Nephron (organoid): ENCODE measurements at regions not wholly inside any gene's neighbourhood (a gene's known extent, or its start where the extent isn't known, plus 50 kb on each side); places are given as distances from the start of the nearest gene placed in this dataset.

Experiments
- H3K27ac Mint-ChIP-seq, 3 experiments: 2 replicates each; pipeline ENCODE4 v1.8.0; 2020; ENCODE audit warnings: mixed read lengths in 3 of 3, mild to moderate bottlenecking in 2 of 3, moderate library complexity in 1 of 3
- H3K27me3 Mint-ChIP-seq: 2 replicates; pipeline ENCODE4 v1.8.0; 2021; ENCODE audit warnings: low read depth, mild to moderate bottlenecking, moderate library complexity, mixed read lengths
- H3K36me3 Mint-ChIP-seq: 2 replicates; pipeline ENCODE4 v1.8.0; 2020; ENCODE audit warnings: low read depth, mixed read lengths
- H3K4me1 Mint-ChIP-seq: 2 replicates; pipeline ENCODE4 v1.8.0; 2020; ENCODE audit warnings: mixed read lengths
- H3K4me3 Mint-ChIP-seq, 3 experiments: 2 replicates each; pipeline ENCODE4 v1.8.0; 2020; ENCODE audit warnings: mild to moderate bottlenecking in 3 of 3, mixed read lengths in 3 of 3, moderate library complexity in 2 of 3
- H3K9me3 Mint-ChIP-seq: 2 replicates; pipeline ENCODE4 v1.8.0; 2020; ENCODE audit warnings: mixed read lengths
- CTCF ChIP-seq, 3 experiments: fragments of 200-600 bp; sonication (generic); IDR thresholded peaks; one replicate each; pipeline ENCODE4 v1.5.0; 2021; ENCODE audit warnings: antibody characterized with exemption in 3 of 3; ENCODE audit not compliant: unreplicated experiment in 3 of 3

GRCh38 chr13:59133903-59134302 lies 1029.8 kb downstream of the DIAPH3 start:
- Mint-ChIP-seq H3K27ac (no peak overlapping the region), H3K27me3 (peaks cover 5% of the 10 kb centered on the region), H3K4me1 (no peaks in the 10 kb centered on the region), H3K9me3 (peaks cover 5% of the 10 kb centered on the region), H3K4me3 (no peak overlapping the region), H3K36me3 (no peaks in the 10 kb centered on the region)
- no peak for TF ChIP-seq CTCF (IDR thresholded peaks at IDR 0.05; ENCODE audit: unreplicated experiment in 3 of 3)

- H3K27me3 Mint-ChIP-seq: no peaks in the 10 kb centered on the region
- no peaks in the 10 kb centered on the region for H3K4me1 Mint-ChIP-seq
- H3K4me3 Mint-ChIP-seq: no peak overlapping the region
- no peak overlapping the region for H3K27ac Mint-ChIP-seq
- H3K9me3 Mint-ChIP-seq: no peaks in the 10 kb centered on the region
- TF ChIP-seq CTCF (IDR thresholded peaks at IDR 0.05; ENCODE audit: unreplicated experiment in 3 of 3): no peak
- H3K36me3 Mint-ChIP-seq: no peaks in the 10 kb centered on the region
Observed at GRCh38 chr13:59144700-59145099, 1019.0 kb downstream of the DIAPH3 start.

- Mint-ChIP-seq H3K4me3 (no peak overlapping the region), H3K4me1 (no peaks in the 10 kb centered on the region), H3K27ac (no peak overlapping the region), H3K27me3 (no peaks in the 10 kb centered on the region), H3K9me3 (no peaks in the 10 kb centered on the region), H3K36me3 (no peaks in the 10 kb centered on the region)
- no peak for TF ChIP-seq CTCF (IDR thresholded peaks at IDR 0.05; ENCODE audit: unreplicated experiment in 3 of 3)
Observed at GRCh38 chr13:59145381-59145780, 1018.3 kb downstream of the DIAPH3 start.

- Mint-ChIP-seq H3K27me3 (no peaks in the 10 kb centered on the region), H3K27ac (no peak overlapping the region), H3K4me1 (no peaks in the 10 kb centered on the region), H3K4me3 (no peak overlapping the region), H3K9me3 (peaks cover 11% of the 10 kb centered on the region), H3K36me3 (peaks cover 3% of the 10 kb centered on the region)
- no peak for TF ChIP-seq CTCF (IDR thresholded peaks at IDR 0.05; ENCODE audit: unreplicated experiment in 3 of 3)
Observed at GRCh38 chr13:59157181-59157580, 1006.5 kb downstream of the DIAPH3 start.

GRCh38 chr13:59166174-59166573 lies 997.6 kb downstream of the DIAPH3 start:
- Mint-ChIP-seq H3K27ac (no peak overlapping the region), H3K36me3 (no peaks in the 10 kb centered on the region), H3K9me3 (peaks cover 18% of the 10 kb centered on the region), H3K4me3 (no peak overlapping the region), H3K27me3 (no peaks in the 10 kb centered on the region), H3K4me1 (no peaks in the 10 kb centered on the region)
- no peak for TF ChIP-seq CTCF (IDR thresholded peaks at IDR 0.05; ENCODE audit: unreplicated experiment in 3 of 3)

GRCh38 chr13:59172076-59172475 lies 991.7 kb downstream of the DIAPH3 start:
- H3K9me3 Mint-ChIP-seq: no peaks in the 10 kb centered on the region
- no peak for TF ChIP-seq CTCF (IDR thresholded peaks at IDR 0.05; ENCODE audit: unreplicated experiment in 3 of 3)
- H3K4me1 Mint-ChIP-seq: no peaks in the 10 kb centered on the region
- no peak overlapping the region for H3K4me3 Mint-ChIP-seq
- no peaks in the 10 kb centered on the region for H3K36me3 Mint-ChIP-seq
- no peak overlapping the region for H3K27ac Mint-ChIP-seq
- no peaks in the 10 kb centered on the region for H3K27me3 Mint-ChIP-seq
